OCI-LY1 (cell line): ENCODE measurements at regions not wholly inside any gene's neighbourhood (a gene's known extent, or its start where the extent isn't known, plus 50 kb on each side); places are given as distances from the start of the nearest gene placed in this dataset.

Experiments used
- H2AFZ ChIP-seq: fragments of 200-600 bp; sonication (generic), shearing (Covaris generic); 2 replicates; pipeline ENCODE4 v1.6.0; 2014; ENCODE audit warnings: antibody characterized with exemption, mild to moderate bottlenecking, low read length
- H3F3A ChIP-seq: fragments of 200-600 bp; sonication (generic), shearing (Covaris generic); 2 replicates; pipeline ENCODE4 v1.6.0; 2014; ENCODE audit warnings: mild to moderate bottlenecking, antibody characterized with exemption, low read length, moderate library complexity; ENCODE audit not compliant: insufficient read depth
- H3K27ac ChIP-seq: fragments of 200-600 bp; sonication (generic); 2 replicates; pipeline ENCODE4 v1.5.1; 2014; ENCODE audit warnings: low read length, mixed run types, mild to moderate bottlenecking, low read depth; ENCODE audit not compliant: poor library complexity, severe bottlenecking
- H3K27me3 ChIP-seq: fragments of 200-600 bp; sonication (generic); 2 replicates; pipeline ENCODE4 v1.6.0; 2014; ENCODE audit warnings: antibody characterized with exemption, mild to moderate bottlenecking, low read length, moderate library complexity; ENCODE audit not compliant: insufficient read depth
- H3K36me3 ChIP-seq: fragments of 200-600 bp; sonication (generic); 2 replicates; pipeline ENCODE4 v1.6.1; 2014; ENCODE audit warnings: mild to moderate bottlenecking, antibody characterized with exemption, low read length, moderate library complexity, mixed read lengths; ENCODE audit not compliant: insufficient read depth
- H3K4me1 ChIP-seq: fragments of 200-600 bp; sonication (generic); 2 replicates; pipeline ENCODE4 v1.5.1; 2014; ENCODE audit warnings: mild to moderate bottlenecking, low read length, moderate library complexity; ENCODE audit not compliant: insufficient read depth, severe bottlenecking
- H3K4me2 ChIP-seq: fragments of 200-600 bp; sonication (generic), shearing (Covaris generic); 2 replicates; pipeline ENCODE4 v1.6.1; 2014; ENCODE audit warnings: low read length
- H3K4me3 ChIP-seq: fragments of 200-600 bp; sonication (generic); 2 replicates; pipeline ENCODE4 v1.5.1; 2014; ENCODE audit warnings: low read length, low read depth, mild to moderate bottlenecking, mixed read lengths; ENCODE audit not compliant: poor library complexity, severe bottlenecking
- H3K79me2 ChIP-seq: fragments of 200-600 bp; shearing (Covaris generic); 2 replicates; pipeline ENCODE4 v1.6.1; 2016; ENCODE audit warnings: mixed run types, low read length, mixed read lengths; ENCODE audit not compliant: insufficient read depth
- H3K9ac ChIP-seq: fragments of 200-600 bp; sonication (generic), shearing (Covaris generic); 2 replicates; pipeline ENCODE4 v1.6.1; 2014; ENCODE audit warnings: mild to moderate bottlenecking, low read length, mixed read lengths
- H3K9me2 ChIP-seq: fragments of 200-600 bp; sonication (generic), shearing (Covaris generic); 2 replicates; pipeline ENCODE4 v1.6.1; 2014; ENCODE audit warnings: low read depth, mild to moderate bottlenecking, low read length, mixed read lengths
- H3K9me3 ChIP-seq: fragments of 200-600 bp; shearing (Covaris generic); 2 replicates; pipeline ENCODE4 v1.6.1; 2014; ENCODE audit warnings: low read length, mixed read lengths
- H4K20me1 ChIP-seq: fragments of 200-600 bp; sonication (generic), shearing (Covaris generic); 2 replicates; pipeline ENCODE4 v1.6.0; 2016; ENCODE audit warnings: mild to moderate bottlenecking, low read length; ENCODE audit not compliant: insufficient read depth
- CTCF ChIP-seq: fragments of 200-600 bp; sonication (generic), shearing (Covaris generic); IDR thresholded peaks from 2 replicates; pipeline ENCODE4 v1.5.1; 2017; ENCODE audit warnings: mild to moderate bottlenecking, antibody characterized with exemption, low read length, moderate library complexity, mixed read lengths
- EZH2 ChIP-seq: fragments of 200-600 bp; sonication (generic), shearing (Covaris generic); IDR thresholded peaks from 2 replicates; pipeline ENCODE4 v1.8.0; 2017; ENCODE audit warnings: borderline replicate concordance, mixed run types, mild to moderate bottlenecking, antibody characterized with exemption, low read length, moderate library complexity, mixed read lengths

GRCh38 chr2:64376926-64377325 lies 77.0 kb upstream of the LGALSL start:
- H3K9me2 ChIP-seq = no peaks in the 10 kb centered on the region
- no peak for TF ChIP-seq CTCF
- TF ChIP-seq EZH2 = no peak
- no peaks in the 10 kb centered on the region for H3F3A ChIP-seq
- H2AFZ ChIP-seq = no peak overlapping the region
- no peaks in the 10 kb centered on the region for H3K79me2 ChIP-seq
- H3K9me3 ChIP-seq = no peaks in the 10 kb centered on the region
- no peak overlapping the region for H3K27ac ChIP-seq
- H3K27me3 ChIP-seq = no peaks in the 10 kb centered on the region
- no peak overlapping the region for H3K4me2 ChIP-seq
- no peaks in the 10 kb centered on the region for H3K4me1 ChIP-seq
- H3K4me3 ChIP-seq = no peak overlapping the region
- H3K36me3 ChIP-seq = no peaks in the 10 kb centered on the region
- H3K9ac ChIP-seq = no peak overlapping the region
- H4K20me1 ChIP-seq = no peaks in the 10 kb centered on the region

- Histone ChIP-seq H2AFZ (no peak overlapping the region), H4K20me1 (no peaks in the 10 kb centered on the region), H3K4me3 (no peak overlapping the region), H3K36me3 (no peaks in the 10 kb centered on the region), H3K9me3 (no peaks in the 10 kb centered on the region), H3K27me3 (no peaks in the 10 kb centered on the region), H3K4me1 (no peaks in the 10 kb centered on the region), H3K27ac (no peak overlapping the region), H3F3A (no peaks in the 10 kb centered on the region), H3K9me2 (no peaks in the 10 kb centered on the region), H3K9ac (no peak overlapping the region), H3K79me2 (no peaks in the 10 kb centered on the region), H3K4me2 (no peak overlapping the region)
- TF ChIP-seq EZH2 = no peak
- no peak for TF ChIP-seq CTCF
Measured at GRCh38 chr2:64379186-64379585, 74.8 kb upstream of the LGALSL start.

- H3K4me1 ChIP-seq = no peaks in the 10 kb centered on the region
- H4K20me1 ChIP-seq = no peaks in the 10 kb centered on the region
- H3K27ac ChIP-seq = no peak overlapping the region
- no peak overlapping the region for H2AFZ ChIP-seq
- TF ChIP-seq EZH2 = no peak
- no peak for TF ChIP-seq CTCF
- H3K9ac ChIP-seq = no peak overlapping the region
- H3K79me2 ChIP-seq = no peaks in the 10 kb centered on the region
- H3K27me3 ChIP-seq = no peaks in the 10 kb centered on the region
- no peak overlapping the region for H3K4me2 ChIP-seq
- H3K9me3 ChIP-seq = no peaks in the 10 kb centered on the region
- H3F3A ChIP-seq = no peaks in the 10 kb centered on the region
- no peaks in the 10 kb centered on the region for H3K36me3 ChIP-seq
- no peaks in the 10 kb centered on the region for H3K9me2 ChIP-seq
- H3K4me3 ChIP-seq = no peak overlapping the region
Measured at GRCh38 chr2:64380853-64381527, 73.0 kb upstream of the LGALSL start.
